Tibial artery (tissue), 4 donors: ENCODE measurements at regions not wholly inside any gene's neighbourhood (a gene's known extent, or its start where the extent isn't known, plus 50 kb on each side); places are given as distances from the start of the nearest gene placed in this dataset.

Source experiments
- DNase-seq, 2 donors: peaks; one replicate each; pipeline ENCODE4 v3.0.0-alpha.2; 2019
- H3K27ac ChIP-seq, 2 donors: fragments of 200-600 bp; sonication (generic) in 1 of 2; 1 replicate in 1 of 2; 2 replicates in 1 of 2; pipeline ENCODE4 v1.5.1; 2018 to 2019; ENCODE audit warnings: mild to moderate bottlenecking in 1 of 2
- H3K27me3 ChIP-seq, 2 donors: fragments of 200-600 bp; sonication (generic) in 1 of 2; one replicate each; pipeline versions ENCODE4 v1.5.1 to v1.6.0; 2016 to 2019
- H3K36me3 ChIP-seq, 3 donors: fragments of 200-600 bp; sonication (generic) in 2 of 3; one replicate each; pipeline ENCODE4 v1.5.1; 2016 to 2019; ENCODE audit warnings: mild to moderate bottlenecking in 2 of 3
- H3K4me1 ChIP-seq, 4 donors: fragments of 200-600 bp; sonication (generic) in 2 of 4; 1 replicate in 3 of 4; 2 replicates in 1 of 4; pipeline ENCODE4 v1.5.1; 2016 to 2019
- H3K4me3 ChIP-seq, 2 donors: fragments of 200-600 bp; sonication (generic) in 1 of 2; 1 replicate in 1 of 2; 2 replicates in 1 of 2; pipeline ENCODE4 v1.5.1; 2018 to 2019; ENCODE audit warnings: mild to moderate bottlenecking in 2 of 2
- H3K9me3 ChIP-seq, 3 donors: fragments of 200-600 bp; sonication (generic) in 1 of 3; one replicate each; pipeline ENCODE4 v1.5.1; 2016 to 2019
- CTCF ChIP-seq, 2 experiments: fragments of 200-600 bp in 1 of 2; fragments of 450-650 bp in 1 of 2; IDR thresholded peaks; one replicate each; pipeline ENCODE4 v1.5.1; 2017 to 2019; ENCODE audit warnings: antibody characterized with exemption in 2 of 2, mild to moderate bottlenecking in 1 of 2, moderate library complexity in 1 of 2
- intact Hi-C: fragments of 100-400 bp; cut with DNase I; formaldehyde crosslinking; loops from one replicate; pipeline ENCODE4 v1.15.0; 2023; ENCODE audit warnings: low total_unique reads

- Histone ChIP-seq H3K4me1 (peaks cover 0 to 9% (median 0%) of the 10 kb centered on the region in 4 donors), H3K9me3 (no peaks in the 10 kb centered on the region), H3K36me3 (no peaks in the 10 kb centered on the region), H3K27me3 (no peaks in the 10 kb centered on the region), H3K4me3 (no peak overlapping the region), H3K27ac (no peak overlapping the region)
- no peak for DNase-seq
- intact Hi-C loops, result no loop called here
- no peak for TF ChIP-seq CTCF (IDR thresholded peaks at IDR 0.05)
Observed at GRCh38 chr2:138187221-138187620, 222.9 kb downstream of the HNMT start.

GRCh38 chr2:138190999-138191398 is 226.7 kb downstream of the HNMT start:
- Histone ChIP-seq H3K36me3 (no peaks in the 10 kb centered on the region), H3K27me3 (no peaks in the 10 kb centered on the region), H3K9me3 (no peaks in the 10 kb centered on the region), H3K4me3 (no peak overlapping the region), H3K27ac (no peak overlapping the region), H3K4me1 (no peaks in the 10 kb centered on the region)
- no peak for TF ChIP-seq CTCF (IDR thresholded peaks at IDR 0.05)
- no peak for DNase-seq
- intact Hi-C loops, result no loop called here

- Histone ChIP-seq H3K27me3 (no peaks in the 10 kb centered on the region), H3K27ac (no peak overlapping the region), H3K36me3 (no peaks in the 10 kb centered on the region), H3K4me1 (no peaks in the 10 kb centered on the region), H3K9me3 (no peaks in the 10 kb centered on the region), H3K4me3 (no peak overlapping the region)
- DNase-seq, result no peak
- intact Hi-C loops, result no loop called here
- no peak for TF ChIP-seq CTCF (IDR thresholded peaks at IDR 0.05)
Observed at GRCh38 chr2:138193416-138194213, 229.3 kb downstream of the HNMT start.

- Histone ChIP-seq H3K36me3 (no peaks in the 10 kb centered on the region), H3K4me3 (no peak overlapping the region), H3K27me3 (no peaks in the 10 kb centered on the region), H3K27ac (no peak overlapping the region), H3K9me3 (no peaks in the 10 kb centered on the region), H3K4me1 (no peaks in the 10 kb centered on the region)
- intact Hi-C loops, result no loop called here
- DNase-seq, result no peak
- TF ChIP-seq CTCF (IDR thresholded peaks at IDR 0.05), result no peak
Observed at GRCh38 chr2:138201286-138201685, 237.0 kb downstream of the HNMT start.

- no peaks in the 10 kb centered on the region for H3K9me3 ChIP-seq
- intact Hi-C loops, result no loop called here
- no peak overlapping the region for H3K4me3 ChIP-seq
- no peaks in the 10 kb centered on the region for H3K36me3 ChIP-seq
- TF ChIP-seq CTCF (IDR thresholded peaks at IDR 0.05), result no peak
- no peaks in the 10 kb centered on the region for H3K4me1 ChIP-seq
- no peak for DNase-seq
- no peaks in the 10 kb centered on the region for H3K27me3 ChIP-seq
- H3K27ac ChIP-seq, result no peak overlapping the region
Observed at GRCh38 chr2:138202762-138203161, 238.5 kb downstream of the HNMT start.
